Hematopoietic multipotent progenitor cell treated with erythropoietin and hydrocortisone succinate and interleukin-3 and kit ligand, for 15 days (in vitro differentiated cells): ENCODE measurements at regions not wholly inside any gene's neighbourhood (a gene's known extent, or its start where the extent isn't known, plus 50 kb on each side); places are given as distances from the start of the nearest gene placed in this dataset.
"Not testable (repeated sequence)": the region's sequence is repeated elsewhere in the genome, so short reads cannot be mapped to it uniquely, and the experiment has no call there.

ENCODE experiments used
- DNase-seq: peaks from one replicate; pipeline ENCODE4 v3.0.0-alpha.2; 2015; ENCODE audit warnings: low spot score

- no peak for DNase-seq
These were observed 102.2 kb upstream of the KCNG1 start for GRCh38 chr20:51125105-51125504.

GRCh38 chr20:51123887-51124286 lies 101.0 kb upstream of the KCNG1 start:
- not testable (repeated sequence) for DNase-seq

GRCh38 chr20:51122931-51123658 lies 100.2 kb upstream of the KCNG1 start:
- no peak for DNase-seq

- DNase-seq = no peak
These were observed 99.0 kb upstream of the KCNG1 start for GRCh38 chr20:51121901-51122412.

GRCh38 chr20:51121272-51121671 lies 98.4 kb upstream of the KCNG1 start:
- DNase-seq = no peak

DNA sequence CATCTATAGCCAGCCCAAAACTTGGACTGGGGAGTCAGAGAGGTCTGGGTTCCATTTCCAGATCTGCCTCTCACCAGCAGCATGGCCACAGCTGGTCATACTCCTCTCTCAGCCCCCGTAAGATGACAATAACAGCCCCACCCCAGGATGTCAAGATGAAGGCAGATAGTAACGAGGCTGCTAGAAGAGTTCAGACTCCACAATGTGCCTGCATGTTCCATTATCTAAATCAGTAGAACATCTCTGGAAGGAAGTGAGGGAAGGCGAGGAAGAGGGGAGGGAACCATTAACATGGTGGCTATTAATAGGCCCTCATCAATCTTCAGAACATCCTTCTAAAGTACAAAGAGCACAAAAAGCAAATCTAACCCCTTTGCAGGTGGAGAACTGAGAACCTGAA lies 98.0 kb upstream of the KCNG1 start:
- DNase-seq = no peak

GRCh38 chr20:51120438-51120837 lies 97.5 kb upstream of the KCNG1 start:
- no peak for DNase-seq

DNA sequence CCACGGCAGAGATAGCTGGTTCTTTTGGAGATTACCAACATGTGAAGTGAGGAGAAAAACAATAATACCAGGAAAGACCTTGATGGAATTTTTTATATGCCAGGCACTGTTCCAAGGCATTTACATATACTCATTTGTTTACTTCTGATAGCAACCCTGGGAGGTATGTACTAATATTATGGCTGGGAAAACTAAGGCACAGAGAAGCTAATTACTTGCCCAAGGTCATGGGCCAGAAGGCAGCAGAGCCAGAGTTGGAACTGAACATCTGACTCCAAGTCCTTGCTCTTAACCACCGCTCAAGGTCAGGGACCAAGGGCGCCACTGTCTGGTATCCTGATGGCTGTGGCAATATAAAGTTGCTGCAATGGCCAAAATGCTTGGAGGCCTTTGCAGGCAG lies 97.0 kb upstream of the KCNG1 start:
- DNase-seq = no peak

DNA sequence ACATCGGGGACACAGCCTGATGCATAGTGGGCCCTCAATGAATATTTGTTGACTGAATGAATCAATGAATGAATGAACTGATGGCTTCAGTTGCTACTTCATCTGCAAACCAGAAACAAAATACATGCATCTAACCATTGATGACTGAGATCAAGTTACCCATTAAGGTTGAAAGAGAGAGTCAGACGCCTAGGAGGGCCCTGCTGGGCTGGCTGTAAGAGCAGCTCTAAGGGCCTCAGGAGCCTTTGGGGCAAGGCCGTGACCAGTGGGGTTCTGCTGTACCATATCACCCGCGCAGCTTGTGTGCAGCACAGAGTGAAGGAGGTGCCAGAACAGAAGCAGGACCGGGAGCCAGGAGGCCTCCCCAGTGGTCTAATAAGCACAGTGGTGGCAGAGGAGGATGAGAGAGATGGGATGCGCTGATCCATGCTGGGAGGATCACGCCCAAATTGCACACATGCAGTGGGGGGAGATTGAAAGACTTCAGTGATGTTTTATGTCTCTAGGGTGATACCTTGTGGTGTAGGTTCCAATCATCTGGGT lies 96.1 kb upstream of the KCNG1 start:
- DNase-seq = no peak

DNA sequence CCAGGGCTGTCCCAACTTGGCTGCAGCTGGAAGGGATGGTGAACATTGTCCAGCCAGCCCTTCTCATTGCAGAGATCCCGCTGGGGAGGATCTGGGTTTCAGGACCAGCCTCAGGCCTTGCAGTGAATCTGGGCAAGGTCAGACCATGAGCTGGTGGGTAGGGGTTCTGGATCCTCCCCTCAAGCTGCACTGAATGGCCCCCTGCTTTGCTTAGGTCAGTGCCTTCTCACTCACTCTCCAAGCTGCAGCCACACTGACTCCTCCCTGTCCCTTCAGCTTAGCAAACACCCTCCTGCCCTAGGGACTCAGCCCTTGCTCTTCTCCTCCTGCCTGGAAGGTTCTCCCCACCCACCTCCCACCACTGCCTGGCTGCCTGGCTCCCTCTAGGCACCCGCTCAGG lies 95.3 kb upstream of the KCNG1 start:
- no peak for DNase-seq

- DNase-seq = no peak
These were observed 94.1 kb upstream of the KCNG1 start for GRCh38 chr20:51116765-51117686.

DNA sequence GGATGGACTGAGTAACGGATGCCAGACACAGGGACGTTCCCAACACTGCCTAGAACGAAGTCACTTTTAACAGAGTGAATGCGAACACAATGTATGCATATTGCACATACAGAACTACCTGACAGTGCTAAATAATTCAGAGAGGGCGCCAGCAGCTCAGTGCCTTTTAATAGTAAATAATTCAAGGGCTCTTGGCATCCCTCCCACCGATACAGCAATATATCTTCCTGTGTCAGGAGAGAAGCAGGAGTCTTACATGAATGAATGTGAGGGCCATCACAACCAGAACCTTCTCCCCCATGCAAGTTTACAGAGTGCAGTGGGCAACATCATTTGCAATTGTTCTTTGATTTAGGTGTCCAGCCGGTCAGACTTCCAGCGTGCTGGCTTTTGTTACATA lies 88.4 kb upstream of the KCNG1 start:
- no peak for DNase-seq

GRCh38 chr20:51108638-51109363 lies 85.9 kb upstream of the KCNG1 start:
- no peak for DNase-seq

DNA sequence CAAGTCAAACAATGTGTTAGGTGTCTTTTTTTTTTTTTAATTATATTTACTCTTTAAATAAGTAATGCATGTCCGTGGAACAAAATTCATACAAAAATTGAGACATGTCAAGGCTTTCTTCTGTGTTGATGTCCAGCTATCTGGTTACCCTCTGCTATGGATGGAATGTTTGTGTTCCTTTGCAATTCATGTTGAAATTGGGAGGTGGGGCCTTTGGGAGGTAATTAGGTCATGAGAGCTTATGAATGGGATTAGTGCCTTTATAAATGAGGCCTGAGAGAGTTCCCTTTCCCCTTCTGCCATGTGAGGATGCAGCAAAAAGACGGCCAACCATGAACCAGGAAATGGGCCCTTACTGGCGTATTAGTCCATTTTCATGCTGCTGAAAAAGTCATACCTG lies 83.1 kb upstream of the KCNG1 start:
- DNase-seq = no peak

- DNase-seq = no peak
These were observed 82.3 kb upstream of the KCNG1 start for GRCh38 chr20:51104960-51105920.

DNA sequence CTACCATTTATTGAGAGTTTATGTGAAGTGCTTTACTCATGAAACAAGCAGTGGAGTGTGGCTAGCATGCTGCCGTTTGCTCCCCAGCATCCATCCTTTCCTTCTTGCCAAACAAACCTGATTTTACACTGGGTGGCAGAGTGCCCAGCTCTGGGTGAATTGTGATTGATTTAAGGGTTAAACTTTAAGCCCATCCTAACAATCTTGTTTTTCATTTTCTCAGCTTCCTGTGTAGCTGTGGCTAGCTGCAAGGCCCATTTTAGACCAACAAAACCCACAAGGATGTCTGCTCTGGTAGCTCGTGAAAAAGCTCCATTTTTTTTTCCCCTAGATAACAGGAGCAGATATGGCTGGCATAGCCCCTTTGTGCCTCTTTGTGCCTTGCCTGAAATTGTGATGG lies 77.7 kb upstream of the KCNG1 start:
- DNase-seq = no peak

GRCh38 chr20:51098284-51098810 lies 75.4 kb upstream of the KCNG1 start:
- no peak for DNase-seq

GRCh38 chr20:51097351-51098120 lies 74.6 kb upstream of the KCNG1 start:
- no peak for DNase-seq

- no peak for DNase-seq
These were observed 73.8 kb upstream of the KCNG1 start for GRCh38 chr20:51096582-51097267.
